ENCODE measurements at regions not wholly inside any gene's neighbourhood (a gene's known extent, or its start where the extent isn't known, plus 50 kb on each side); places are given as distances from the start of the nearest gene placed in this dataset.

GRCh38 chr11:70846781-70847655, 405.4 kb downstream of the SHANK2 start:
- H3K4me3 ChIP-seq (ENCODE audit: low read length in 3 of 3), result no peak overlapping the region

GRCh38 chr11:70848243-70848750, 404.1 kb downstream of the SHANK2 start:
- Histone ChIP-seq H3K4me3 (ENCODE audit: low read length in 3 of 3) (no peak overlapping the region), H3K4me1 (ENCODE audit: control insufficient read depth in 3 of 3, insufficient read depth in 3 of 3, low read length in 3 of 3) (peaks cover 0 to 4% (median 0%) of the 10 kb centered on the region in 3 donors), H3K36me3 (ENCODE audit: control insufficient read depth in 3 of 3, insufficient read depth in 3 of 3, low read length in 3 of 3) (no peaks in the 10 kb centered on the region), H3K27me3 (ENCODE audit: control insufficient read depth in 3 of 3, insufficient read depth in 3 of 3, low read length in 3 of 3) (peaks cover 0 to 38% (median 27%) of the 10 kb centered on the region in 3 donors), H3K27ac (ENCODE audit: low read depth, low read length) (no peak overlapping the region), H3K9ac (ENCODE audit: low read depth in 1 of 3, low read length in 3 of 3) (no peak overlapping the region), H3K9me3 (ENCODE audit: control insufficient read depth in 3 of 3, low read length in 3 of 3) (no peaks in the 10 kb centered on the region)

More at GRCh38 chr11:70846781-70847655, 405.4 kb downstream of the SHANK2 start:
- H3K27me3 ChIP-seq (ENCODE audit: control insufficient read depth in 3 of 3, insufficient read depth in 3 of 3, low read length in 3 of 3), result peaks cover 0 to 34% (median 31%) of the 10 kb centered on the region in 3 donors
- H3K27ac ChIP-seq (ENCODE audit: low read depth, low read length), result no peak overlapping the region
- no peaks in the 10 kb centered on the region for H3K9me3 ChIP-seq (ENCODE audit: control insufficient read depth in 3 of 3, low read length in 3 of 3)
- no peaks in the 10 kb centered on the region for H3K36me3 ChIP-seq (ENCODE audit: control insufficient read depth in 3 of 3, insufficient read depth in 3 of 3, low read length in 3 of 3)
- H3K4me1 ChIP-seq (ENCODE audit: control insufficient read depth in 3 of 3, insufficient read depth in 3 of 3, low read length in 3 of 3), result no peaks in the 10 kb centered on the region
- H3K9ac ChIP-seq (ENCODE audit: low read depth in 1 of 3, low read length in 3 of 3), result no peak overlapping the region

DNA sequence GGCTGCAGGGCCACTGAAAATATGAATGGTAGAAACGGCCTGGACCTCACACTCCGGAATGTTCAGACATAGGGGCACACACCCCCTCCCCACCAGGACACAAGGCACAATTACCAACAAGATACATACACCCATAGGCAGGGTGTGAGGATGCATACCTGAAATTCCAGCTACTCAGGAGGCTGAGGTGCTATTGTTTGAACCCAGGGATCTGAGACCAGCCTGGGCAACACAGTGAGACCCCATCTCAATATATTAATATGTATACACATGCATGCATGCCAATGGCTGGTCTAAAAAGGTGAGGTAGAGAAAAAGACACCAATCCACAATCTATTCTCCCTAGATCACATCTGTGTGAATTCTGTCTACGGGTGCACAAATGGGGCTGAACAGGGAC, 403.3 kb downstream of the SHANK2 start:
- H3K36me3 ChIP-seq (ENCODE audit: control insufficient read depth in 3 of 3, insufficient read depth in 3 of 3, low read length in 3 of 3), result no peaks in the 10 kb centered on the region
- no peak overlapping the region for H3K9ac ChIP-seq (ENCODE audit: low read depth in 1 of 3, low read length in 3 of 3)
- H3K4me1 ChIP-seq (ENCODE audit: control insufficient read depth in 3 of 3, insufficient read depth in 3 of 3, low read length in 3 of 3), result peaks cover 0 to 4% (median 0%) of the 10 kb centered on the region in 3 donors
- H3K27ac ChIP-seq (ENCODE audit: low read depth, low read length), result no peak overlapping the region
- H3K4me3 ChIP-seq (ENCODE audit: low read length in 3 of 3), result no peak overlapping the region
- peaks cover 0 to 35% (median 21%) of the 10 kb centered on the region in 3 donors for H3K27me3 ChIP-seq (ENCODE audit: control insufficient read depth in 3 of 3, insufficient read depth in 3 of 3, low read length in 3 of 3)
- H3K9me3 ChIP-seq (ENCODE audit: control insufficient read depth in 3 of 3, low read length in 3 of 3), result no peaks in the 10 kb centered on the region

GRCh38 chr11:70851308-70851707, 401.1 kb downstream of the SHANK2 start:
- no peaks in the 10 kb centered on the region for H3K9me3 ChIP-seq (ENCODE audit: control insufficient read depth in 3 of 3, low read length in 3 of 3)
- H3K36me3 ChIP-seq (ENCODE audit: control insufficient read depth in 3 of 3, insufficient read depth in 3 of 3, low read length in 3 of 3), result no peaks in the 10 kb centered on the region
- peaks cover 0 to 31% (median 29%) of the 10 kb centered on the region in 3 donors for H3K27me3 ChIP-seq (ENCODE audit: control insufficient read depth in 3 of 3, insufficient read depth in 3 of 3, low read length in 3 of 3)
- H3K27ac ChIP-seq (ENCODE audit: low read depth, low read length), result no peak overlapping the region
- peaks cover 0 to 4% (median 0%) of the 10 kb centered on the region in 3 donors for H3K4me1 ChIP-seq (ENCODE audit: control insufficient read depth in 3 of 3, insufficient read depth in 3 of 3, low read length in 3 of 3)
- H3K9ac ChIP-seq (ENCODE audit: low read depth in 1 of 3, low read length in 3 of 3), result no peak overlapping the region
- no peak overlapping the region for H3K4me3 ChIP-seq (ENCODE audit: low read length in 3 of 3)

DNA sequence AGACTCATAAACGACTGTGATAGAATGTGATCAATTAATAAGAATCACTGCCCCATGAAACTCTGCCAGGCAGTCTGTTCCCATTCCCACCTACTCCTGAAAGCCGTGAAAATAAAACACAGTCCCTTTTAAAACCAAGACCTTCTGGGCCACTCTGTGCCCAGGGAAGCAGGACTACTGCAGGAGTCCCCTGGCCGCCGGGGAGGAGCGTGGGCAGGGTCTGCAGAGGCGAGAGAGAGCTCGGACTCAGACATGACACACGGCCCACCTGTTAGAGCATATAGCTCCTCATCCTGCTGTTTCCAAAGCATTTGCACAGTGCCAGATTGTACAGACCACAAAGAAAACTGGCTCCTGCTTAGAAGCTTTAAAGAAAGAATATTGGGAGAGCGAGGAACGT, 400.5 kb downstream of the SHANK2 start:
- no peak overlapping the region for H3K9ac ChIP-seq (ENCODE audit: low read depth in 1 of 3, low read length in 3 of 3)
- H3K4me3 ChIP-seq (ENCODE audit: low read length in 3 of 3), result no peak overlapping the region
- H3K27me3 ChIP-seq (ENCODE audit: control insufficient read depth in 3 of 3, insufficient read depth in 3 of 3, low read length in 3 of 3), result peaks cover 0 to 26% (median 25%) of the 10 kb centered on the region in 3 donors
- H3K36me3 ChIP-seq (ENCODE audit: control insufficient read depth in 3 of 3, insufficient read depth in 3 of 3, low read length in 3 of 3), result no peaks in the 10 kb centered on the region
- H3K4me1 ChIP-seq (ENCODE audit: control insufficient read depth in 3 of 3, insufficient read depth in 3 of 3, low read length in 3 of 3), result peaks cover 0 to 4% (median 0%) of the 10 kb centered on the region in 3 donors
- no peak overlapping the region for H3K27ac ChIP-seq (ENCODE audit: low read depth, low read length)
- H3K9me3 ChIP-seq (ENCODE audit: control insufficient read depth in 3 of 3, low read length in 3 of 3), result no peaks in the 10 kb centered on the region

DNA sequence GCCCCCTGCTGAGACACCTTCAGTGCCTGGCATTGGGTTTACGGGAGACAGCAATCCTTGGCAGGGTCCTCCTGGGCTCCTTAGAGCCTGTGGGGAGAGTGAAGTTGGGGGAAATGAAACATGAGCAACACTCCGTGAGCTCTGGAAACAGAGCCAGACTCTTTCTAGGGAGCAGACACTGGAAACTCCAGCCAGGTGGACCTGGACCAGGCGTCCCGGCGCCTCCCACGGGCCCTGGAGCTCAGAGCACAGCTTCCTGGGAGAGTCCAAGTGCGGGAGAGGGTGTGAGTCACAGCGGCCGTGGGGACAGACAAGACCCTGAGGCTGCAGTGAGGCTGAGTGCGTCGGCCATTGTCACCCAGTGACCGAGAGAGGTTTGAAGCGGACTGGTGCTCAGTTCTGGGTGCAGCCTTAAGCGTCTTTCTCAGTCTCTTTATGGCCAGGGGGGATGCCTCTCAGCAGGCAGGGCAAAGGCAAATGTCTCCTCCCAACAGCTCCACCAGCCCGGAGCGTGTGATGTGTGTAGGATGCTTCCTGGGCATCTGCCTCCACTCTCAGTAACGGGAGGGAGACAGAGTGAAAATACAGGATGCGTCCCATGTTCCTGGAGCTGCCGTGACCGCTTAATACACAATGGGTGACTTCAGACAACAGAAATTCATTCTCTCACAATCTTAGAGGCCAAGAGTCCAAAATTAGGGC, 399.2 kb downstream of the SHANK2 start:
- Histone ChIP-seq H3K27ac (ENCODE audit: low read depth, low read length) (no peak overlapping the region), H3K4me1 (ENCODE audit: control insufficient read depth in 3 of 3, insufficient read depth in 3 of 3, low read length in 3 of 3) (peaks cover 7 to 17% (median 11%) of the 10 kb centered on the region in 3 donors), H3K9me3 (ENCODE audit: control insufficient read depth in 3 of 3, low read length in 3 of 3) (no peaks in the 10 kb centered on the region), H3K4me3 (ENCODE audit: low read length in 3 of 3) (no peak overlapping the region), H3K27me3 (ENCODE audit: control insufficient read depth in 3 of 3, insufficient read depth in 3 of 3, low read length in 3 of 3) (peaks cover 0 to 25% (median 22%) of the 10 kb centered on the region in 3 donors), H3K36me3 (ENCODE audit: control insufficient read depth in 3 of 3, insufficient read depth in 3 of 3, low read length in 3 of 3) (no peaks in the 10 kb centered on the region), H3K9ac (ENCODE audit: low read depth in 1 of 3, low read length in 3 of 3) (no peak overlapping the region)

GRCh38 chr11:70853770-70854108, 398.6 kb downstream of the SHANK2 start:
- no peak overlapping the region for H3K4me3 ChIP-seq (ENCODE audit: low read length in 3 of 3)
- no peaks in the 10 kb centered on the region for H3K36me3 ChIP-seq (ENCODE audit: control insufficient read depth in 3 of 3, insufficient read depth in 3 of 3, low read length in 3 of 3)
- no peak overlapping the region for H3K27ac ChIP-seq (ENCODE audit: low read depth, low read length)
- peaks cover 0 to 22% (median 21%) of the 10 kb centered on the region in 3 donors for H3K27me3 ChIP-seq (ENCODE audit: control insufficient read depth in 3 of 3, insufficient read depth in 3 of 3, low read length in 3 of 3)
- H3K9me3 ChIP-seq (ENCODE audit: control insufficient read depth in 3 of 3, low read length in 3 of 3), result no peaks in the 10 kb centered on the region
- H3K4me1 ChIP-seq (ENCODE audit: control insufficient read depth in 3 of 3, insufficient read depth in 3 of 3, low read length in 3 of 3), result peaks cover 9 to 19% (median 16%) of the 10 kb centered on the region in 3 donors
- no peak overlapping the region for H3K9ac ChIP-seq (ENCODE audit: low read depth in 1 of 3, low read length in 3 of 3)

GRCh38 chr11:70854201-70854600, 398.2 kb downstream of the SHANK2 start:
- Histone ChIP-seq H3K27me3 (ENCODE audit: control insufficient read depth in 3 of 3, insufficient read depth in 3 of 3, low read length in 3 of 3) (peaks cover 0 to 21% (median 21%) of the 10 kb centered on the region in 3 donors), H3K9ac (ENCODE audit: low read depth in 1 of 3, low read length in 3 of 3) (no peak overlapping the region), H3K9me3 (ENCODE audit: control insufficient read depth in 3 of 3, low read length in 3 of 3) (no peaks in the 10 kb centered on the region), H3K4me1 (ENCODE audit: control insufficient read depth in 3 of 3, insufficient read depth in 3 of 3, low read length in 3 of 3) (peaks cover 9 to 19% (median 17%) of the 10 kb centered on the region in 3 donors), H3K27ac (ENCODE audit: low read depth, low read length) (no peak overlapping the region), H3K4me3 (ENCODE audit: low read length in 3 of 3) (no peak overlapping the region), H3K36me3 (ENCODE audit: control insufficient read depth in 3 of 3, insufficient read depth in 3 of 3, low read length in 3 of 3) (no peaks in the 10 kb centered on the region)

DNA sequence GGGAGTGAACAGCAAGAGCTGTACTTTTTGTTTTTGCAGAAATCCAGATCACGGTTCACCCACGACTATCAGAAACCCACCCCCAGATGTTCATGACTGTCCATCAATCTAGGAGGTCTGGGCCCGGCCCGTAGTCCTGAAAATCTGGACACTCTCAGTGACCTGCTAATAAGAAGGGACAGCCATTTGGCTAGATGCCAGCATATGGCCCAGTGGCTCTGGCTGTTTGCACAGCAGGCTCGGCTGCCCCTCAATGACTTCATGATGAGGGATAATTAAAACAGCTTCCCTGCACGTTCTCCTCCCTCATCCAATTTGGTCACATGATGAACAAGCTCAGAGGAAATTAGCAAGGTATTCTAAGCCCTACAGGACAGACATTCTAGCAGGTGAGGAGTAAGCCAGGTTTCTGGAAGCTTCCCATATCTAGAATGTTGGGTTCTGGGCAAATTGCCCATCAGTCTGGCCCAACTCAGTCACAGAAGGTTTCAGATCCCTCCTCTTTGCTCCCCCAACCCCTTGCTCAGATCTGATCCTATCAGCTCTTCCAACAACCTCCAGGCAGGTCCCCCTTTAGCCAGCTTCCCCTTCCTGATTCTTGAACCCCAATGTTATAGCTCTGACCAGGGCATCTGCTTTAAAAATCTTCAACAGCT, 397.3 kb downstream of the SHANK2 start:
- no peaks in the 10 kb centered on the region for H3K36me3 ChIP-seq (ENCODE audit: control insufficient read depth in 3 of 3, insufficient read depth in 3 of 3, low read length in 3 of 3)
- H3K4me1 ChIP-seq (ENCODE audit: control insufficient read depth in 3 of 3, insufficient read depth in 3 of 3, low read length in 3 of 3), result peaks cover 9 to 19% (median 17%) of the 10 kb centered on the region in 3 donors
- H3K27ac ChIP-seq (ENCODE audit: low read depth, low read length), result no peak overlapping the region
- peaks cover 0 to 20% (median 17%) of the 10 kb centered on the region in 3 donors for H3K27me3 ChIP-seq (ENCODE audit: control insufficient read depth in 3 of 3, insufficient read depth in 3 of 3, low read length in 3 of 3)
- no peaks in the 10 kb centered on the region for H3K9me3 ChIP-seq (ENCODE audit: control insufficient read depth in 3 of 3, low read length in 3 of 3)
- no peak overlapping the region for H3K9ac ChIP-seq (ENCODE audit: low read depth in 1 of 3, low read length in 3 of 3)
- no peak overlapping the region for H3K4me3 ChIP-seq (ENCODE audit: low read length in 3 of 3)
